Anterior cingulate cortex (tissue), 58 donors: ENCODE measurements at regions not wholly inside any gene's neighbourhood (a gene's known extent, or its start where the extent isn't known, plus 50 kb on each side); places are given as distances from the start of the nearest gene placed in this dataset.

Source experiments
- DNase-seq, 58 donors: peaks; one replicate each; lab custom pipeline; 2025; lab: John Stamatoyannopoulos, UW

GRCh38 chr7:116443101-116443523 lies 56.4 kb upstream of the CAV2 start:
- no peak for DNase-seq

DNA sequence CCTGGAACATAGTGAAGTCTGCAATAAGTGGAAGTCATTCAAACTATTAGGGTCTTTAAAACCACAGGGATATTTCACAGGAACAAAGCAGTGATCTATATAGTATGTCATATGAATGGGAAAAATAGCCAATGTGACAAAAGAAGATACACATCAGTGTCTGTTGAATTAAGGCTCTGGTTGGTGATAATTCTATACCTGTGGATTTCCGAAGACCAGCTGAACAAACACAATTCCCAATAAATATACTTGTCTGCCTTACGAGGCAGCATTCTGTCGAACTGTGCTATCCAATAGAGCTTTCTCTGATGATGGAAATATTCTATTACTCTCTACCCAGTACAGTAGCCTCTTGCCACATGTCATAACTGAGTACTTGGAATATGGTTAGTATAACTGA lies 55.9 kb upstream of the CAV2 start:
- no peak for DNase-seq

GRCh38 chr7:116445447-116446211 lies 53.9 kb upstream of the CAV2 start:
- DNase-seq = no peak

DNA sequence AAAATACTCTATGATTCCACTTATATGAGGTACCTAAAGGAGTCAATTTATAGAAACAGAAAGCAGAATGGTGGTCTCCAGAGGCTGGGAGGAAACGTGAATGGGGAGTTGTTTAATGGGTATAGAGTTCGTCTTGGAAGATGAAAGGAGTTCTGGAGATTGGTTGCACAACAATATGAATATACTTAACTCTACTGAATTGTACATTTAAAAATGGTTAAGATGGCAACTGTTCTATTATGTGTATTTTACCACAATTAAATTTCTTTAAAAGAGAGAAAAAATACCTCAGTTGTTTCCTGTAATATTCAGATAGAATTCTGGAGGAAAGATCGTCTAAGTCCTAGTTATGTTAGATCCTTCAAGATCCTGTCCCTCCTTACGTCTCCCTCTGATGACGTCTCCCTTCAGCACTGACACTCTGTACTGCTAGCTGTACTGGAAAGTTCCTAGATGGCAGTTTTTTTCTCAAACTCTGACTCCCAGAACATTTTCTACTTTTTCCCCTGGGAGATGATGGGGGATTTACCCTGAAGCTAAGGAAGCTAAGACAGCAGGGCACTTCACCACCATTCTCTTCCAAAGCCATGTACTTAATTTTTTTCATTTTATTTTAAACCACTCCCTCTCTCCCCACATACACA lies 53.2 kb upstream of the CAV2 start:
- DNase-seq = no peak

- DNase-seq = no peak
These were observed 52.1 kb upstream of the CAV2 start for GRCh38 chr7:116447436-116447835.

DNA sequence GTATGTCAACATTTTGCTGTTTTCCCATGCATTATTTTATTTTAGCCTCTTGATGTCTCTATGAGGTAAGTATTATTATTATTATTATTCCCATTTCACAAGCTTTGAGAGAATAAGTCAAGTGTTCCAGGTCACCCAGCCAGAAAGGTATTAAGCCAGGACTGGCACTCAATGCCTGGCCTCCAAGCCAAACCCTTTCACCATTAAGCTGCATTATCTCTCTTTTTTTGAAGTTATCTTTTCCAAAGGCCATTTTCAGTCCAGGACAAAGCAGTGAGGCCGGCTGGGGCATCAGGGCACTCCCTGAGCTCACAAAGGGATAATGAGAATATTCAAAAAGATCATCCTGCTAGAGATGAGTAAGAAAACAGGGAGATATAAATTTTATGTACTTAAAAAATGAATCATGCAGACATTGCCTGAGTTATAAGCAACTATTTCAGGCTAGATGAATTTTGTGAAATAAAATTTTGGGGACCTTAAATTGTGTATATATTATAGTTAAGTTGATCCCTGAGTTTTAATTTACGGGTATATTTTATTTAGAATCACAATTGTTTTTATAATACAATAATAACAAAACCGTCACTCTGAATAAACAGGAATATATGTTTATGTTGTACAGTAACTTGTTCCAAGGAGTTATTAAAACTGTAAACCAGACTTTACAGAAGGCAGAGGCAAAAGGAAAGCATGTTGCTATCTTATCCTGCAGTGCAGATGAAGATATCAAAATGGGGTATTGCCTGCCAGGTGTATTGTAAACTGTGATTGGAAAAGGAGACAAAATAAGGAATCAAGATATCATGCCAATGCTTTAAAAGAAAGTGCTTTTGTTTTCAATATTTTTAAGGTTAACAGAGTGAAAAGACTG lies 51.3 kb upstream of the CAV2 start:
- DNase-seq = no peak

- DNase-seq = no peak
These were observed 50.1 kb upstream of the CAV2 start for GRCh38 chr7:116449441-116449840.
